ENCODE measurements at regions not wholly inside any gene's neighbourhood (a gene's known extent, or its start where the extent isn't known, plus 50 kb on each side); places are given as distances from the start of the nearest gene placed in this dataset.
"Not testable (repeated sequence)": the region's sequence is repeated elsewhere in the genome, so short reads cannot be mapped to it uniquely, and the experiment has no call there.

DNA sequence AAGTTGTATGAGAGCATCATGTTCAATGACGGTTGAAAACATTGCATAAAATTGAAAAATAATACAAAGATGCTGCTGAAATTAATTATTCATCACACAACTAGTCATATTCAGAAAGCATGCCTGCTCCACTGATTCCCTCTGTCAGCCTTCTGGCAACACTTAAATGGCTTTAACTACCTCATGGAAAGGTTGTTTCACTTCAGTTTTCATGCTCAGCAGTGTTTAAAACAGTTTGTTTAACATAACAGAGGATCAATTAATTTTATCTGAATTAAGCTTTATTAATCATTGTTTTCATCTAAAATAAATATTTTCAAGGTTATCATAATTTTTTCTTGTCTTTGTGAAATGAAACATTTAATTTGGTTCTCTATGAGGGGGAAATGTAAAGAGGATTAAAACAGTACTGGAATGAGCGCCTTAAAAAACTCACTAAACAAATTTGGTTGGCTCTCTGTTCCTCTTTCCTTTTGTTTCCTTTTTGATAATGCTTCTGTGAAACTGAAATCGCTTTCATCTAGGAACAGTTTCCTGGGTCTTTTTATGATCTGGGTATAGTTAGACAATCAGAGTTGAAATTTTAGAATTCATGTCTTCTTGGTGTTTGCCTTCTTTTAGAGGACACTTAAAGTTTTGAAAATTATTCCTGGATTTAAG is 427.4 kb downstream of the SH2D4B start:
- Histone ChIP-seq H3K4me1 (no peaks in the 10 kb centered on the region), H3K9me3 (no peaks in the 10 kb centered on the region), H3K27me3 (no peaks in the 10 kb centered on the region), H3K27ac (no peak overlapping the region), H3K4me3 (no peak overlapping the region), H3K36me3 (no peaks in the 10 kb centered on the region)
- no peak for DNase-seq
- TF ChIP-seq POLR2A (IDR thresholded peaks at IDR 0.05): no peak
- TF ChIP-seq, protein P1, sequence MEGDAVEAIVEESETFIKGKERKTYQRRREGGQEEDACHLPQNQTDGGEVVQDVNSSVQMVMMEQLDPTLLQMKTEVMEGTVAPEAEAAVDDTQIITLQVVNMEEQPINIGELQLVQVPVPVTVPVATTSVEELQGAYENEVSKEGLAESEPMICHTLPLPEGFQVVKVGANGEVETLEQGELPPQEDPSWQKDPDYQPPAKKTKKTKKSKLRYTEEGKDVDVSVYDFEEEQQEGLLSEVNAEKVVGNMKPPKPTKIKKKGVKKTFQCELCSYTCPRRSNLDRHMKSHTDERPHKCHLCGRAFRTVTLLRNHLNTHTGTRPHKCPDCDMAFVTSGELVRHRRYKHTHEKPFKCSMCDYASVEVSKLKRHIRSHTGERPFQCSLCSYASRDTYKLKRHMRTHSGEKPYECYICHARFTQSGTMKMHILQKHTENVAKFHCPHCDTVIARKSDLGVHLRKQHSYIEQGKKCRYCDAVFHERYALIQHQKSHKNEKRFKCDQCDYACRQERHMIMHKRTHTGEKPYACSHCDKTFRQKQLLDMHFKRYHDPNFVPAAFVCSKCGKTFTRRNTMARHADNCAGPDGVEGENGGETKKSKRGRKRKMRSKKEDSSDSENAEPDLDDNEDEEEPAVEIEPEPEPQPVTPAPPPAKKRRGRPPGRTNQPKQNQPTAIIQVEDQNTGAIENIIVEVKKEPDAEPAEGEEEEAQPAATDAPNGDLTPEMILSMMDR (IDR thresholded peaks at IDR 0.05): no peak

DNA sequence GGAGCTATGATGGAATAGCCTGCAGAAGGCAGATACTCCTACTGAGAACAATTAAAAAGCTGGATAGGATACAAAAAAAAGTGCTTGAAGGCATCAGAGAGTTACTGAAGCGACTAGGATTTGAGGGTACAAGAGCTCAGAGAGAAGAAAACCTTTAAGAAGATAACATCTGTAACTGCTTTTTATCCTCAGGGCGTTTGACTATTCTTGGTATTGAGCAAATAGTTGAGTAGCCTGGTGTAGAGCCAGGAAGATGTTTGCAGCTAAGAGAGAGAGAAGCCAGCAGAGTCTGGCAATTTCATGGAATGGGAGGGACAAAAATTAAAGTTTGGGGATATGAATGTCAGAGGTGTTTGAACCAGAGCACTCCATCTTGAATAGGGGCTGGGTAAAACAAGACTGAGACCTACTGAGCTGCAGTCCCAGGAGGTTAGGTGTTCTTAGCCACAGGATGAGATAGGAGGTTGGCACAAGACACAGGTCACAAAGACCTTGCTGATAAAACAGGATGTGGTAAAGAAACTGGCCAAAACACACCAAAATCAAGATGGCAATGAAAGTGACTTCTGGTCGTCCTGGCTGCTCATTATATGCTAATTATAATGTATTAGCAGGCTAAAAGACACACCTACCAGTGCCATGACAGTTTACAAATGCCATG is 428.8 kb downstream of the SH2D4B start:
- no peaks in the 10 kb centered on the region for H3K9me3 ChIP-seq
- H3K4me1 ChIP-seq: no peaks in the 10 kb centered on the region
- H3K36me3 ChIP-seq: no peaks in the 10 kb centered on the region
- TF ChIP-seq POLR2A (IDR thresholded peaks at IDR 0.05): no peak
- TF ChIP-seq, protein P1 (IDR thresholded peaks at IDR 0.05): no peak
- no peaks in the 10 kb centered on the region for H3K27me3 ChIP-seq
- H3K4me3 ChIP-seq: no peak overlapping the region
- DNase-seq: no peak
- H3K27ac ChIP-seq: no peak overlapping the region

DNA sequence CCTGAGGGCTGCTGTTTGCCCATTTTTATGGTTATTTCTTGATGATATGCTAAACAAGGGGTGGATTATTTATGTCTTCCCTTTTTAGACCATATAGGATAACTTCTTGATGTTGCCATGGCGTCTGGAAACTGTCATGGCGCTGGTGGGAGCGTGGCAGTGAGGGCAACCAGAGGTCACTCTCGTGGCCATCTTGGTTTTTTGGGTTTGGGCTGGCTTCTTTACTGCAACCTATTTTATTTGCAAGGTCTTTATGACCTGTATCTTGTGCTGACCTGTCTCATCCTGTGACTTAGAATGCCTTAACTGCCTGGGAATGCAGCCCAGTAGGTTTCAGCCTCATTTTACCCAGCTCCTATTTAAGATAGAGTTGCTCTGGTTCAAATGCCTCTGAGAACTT is 429.7 kb downstream of the SH2D4B start:
- not testable (repeated sequence) for H3K4me1 ChIP-seq, H3K27me3 ChIP-seq, H3K9me3 ChIP-seq, DNase-seq, H3K4me3 ChIP-seq, H3K27ac ChIP-seq, H3K36me3 ChIP-seq

DNA sequence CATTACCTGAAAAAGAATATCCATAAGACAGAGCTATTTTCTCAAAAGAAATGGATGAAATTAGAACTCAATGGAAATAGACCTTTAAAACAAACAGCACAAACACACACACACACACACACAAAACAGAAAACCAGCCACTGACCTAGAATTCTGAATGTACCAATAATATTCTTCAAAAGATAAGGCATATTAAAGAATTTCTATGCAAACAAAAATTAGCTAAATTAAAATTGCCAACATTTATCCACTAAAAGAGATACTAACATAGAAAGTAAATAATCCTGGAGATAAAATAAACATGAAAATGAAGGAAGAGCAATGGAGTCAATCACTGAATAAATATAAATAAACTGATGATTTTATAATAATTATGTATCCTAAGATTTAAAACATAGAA is 431.2 kb downstream of the SH2D4B start:
- Histone ChIP-seq H3K27ac (no peak overlapping the region), H3K36me3 (no peaks in the 10 kb centered on the region), H3K27me3 (no peaks in the 10 kb centered on the region), H3K4me3 (no peak overlapping the region), H3K9me3 (no peaks in the 10 kb centered on the region), H3K4me1 (no peaks in the 10 kb centered on the region)
- no peak for TF ChIP-seq POLR2A (IDR thresholded peaks at IDR 0.05)
- TF ChIP-seq, protein P1 (IDR thresholded peaks at IDR 0.05): no peak
- no peak for DNase-seq

DNA sequence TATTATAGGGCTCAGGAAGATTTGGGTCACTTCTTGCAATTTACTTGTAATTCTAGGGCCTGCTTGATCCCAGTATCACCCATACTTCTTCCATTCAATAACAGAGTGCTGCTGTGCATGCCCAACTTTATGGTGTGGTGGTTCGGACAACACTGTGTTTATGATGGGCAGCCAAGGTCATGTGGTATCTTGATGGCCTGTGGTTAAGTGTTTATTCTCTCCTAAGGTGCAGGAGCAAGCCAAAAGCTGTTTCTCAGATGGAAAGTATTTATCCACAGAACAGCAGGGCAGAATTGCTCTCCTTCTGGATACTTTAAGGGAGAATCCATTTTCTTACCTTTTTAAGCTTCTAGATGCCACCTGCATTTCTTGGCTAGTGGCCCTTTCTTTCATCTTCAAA is 433.8 kb downstream of the SH2D4B start:
- Histone ChIP-seq H3K9me3 (no peaks in the 10 kb centered on the region), H3K36me3 (no peaks in the 10 kb centered on the region), H3K27ac (no peak overlapping the region), H3K27me3 (no peaks in the 10 kb centered on the region), H3K4me3 (no peak overlapping the region), H3K4me1 (no peaks in the 10 kb centered on the region)
- no peak for DNase-seq
- TF ChIP-seq, protein P1 (IDR thresholded peaks at IDR 0.05): no peak
- no peak for TF ChIP-seq POLR2A (IDR thresholded peaks at IDR 0.05)

DNA sequence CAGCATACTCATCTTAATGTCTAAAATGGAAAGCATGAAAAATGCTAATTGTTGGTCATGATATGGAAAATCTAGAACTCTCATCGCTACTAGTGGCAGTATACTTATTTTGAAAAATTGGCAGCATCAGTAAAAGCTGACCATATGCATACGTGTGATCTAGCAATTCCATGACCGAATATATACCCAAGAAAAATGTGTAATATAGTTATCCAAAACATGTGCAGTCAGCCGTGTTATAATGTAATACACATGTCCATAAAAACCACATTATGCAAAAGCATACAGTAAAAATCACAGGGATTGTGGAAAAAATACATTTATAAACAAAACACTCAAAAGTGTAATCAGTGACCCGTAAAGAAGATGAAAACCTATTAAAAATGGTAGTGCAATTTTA is 439.0 kb downstream of the SH2D4B start:
- H3K9me3 ChIP-seq: no peaks in the 10 kb centered on the region
- no peak overlapping the region for H3K27ac ChIP-seq
- no peaks in the 10 kb centered on the region for H3K36me3 ChIP-seq
- H3K4me3 ChIP-seq: no peak overlapping the region
- no peak for DNase-seq
- TF ChIP-seq POLR2A (IDR thresholded peaks at IDR 0.05): no peak
- TF ChIP-seq, protein P1 (IDR thresholded peaks at IDR 0.05): no peak
- H3K4me1 ChIP-seq: no peaks in the 10 kb centered on the region
- H3K27me3 ChIP-seq: no peaks in the 10 kb centered on the region
